ENCODE measurements at regions not wholly inside any gene's neighbourhood (a gene's known extent, or its start where the extent isn't known, plus 50 kb on each side); places are given as distances from the start of the nearest gene placed in this dataset.

GRCh38 chr11:92123540-92123939, 101.1 kb upstream of the FAT3 start:
- WGBS, 3 donors, result 63 to 64% (median 64%) methylated on average over 1 of the region's 1 CpG
- no peak for DNase-seq
- Histone ChIP-seq H3K9me3 (peaks cover 0 to 4% of the 10 kb centered on the region in 2 donors), H3K27me3 (no peaks in the 10 kb centered on the region), H3K4me1 (ENCODE audit: insufficient read depth) (no peaks in the 10 kb centered on the region), H3K27ac (no peak overlapping the region), H3K4me3 (no peak overlapping the region), H3K36me3 (no peaks in the 10 kb centered on the region)
- TF ChIP-seq, protein P1, sequence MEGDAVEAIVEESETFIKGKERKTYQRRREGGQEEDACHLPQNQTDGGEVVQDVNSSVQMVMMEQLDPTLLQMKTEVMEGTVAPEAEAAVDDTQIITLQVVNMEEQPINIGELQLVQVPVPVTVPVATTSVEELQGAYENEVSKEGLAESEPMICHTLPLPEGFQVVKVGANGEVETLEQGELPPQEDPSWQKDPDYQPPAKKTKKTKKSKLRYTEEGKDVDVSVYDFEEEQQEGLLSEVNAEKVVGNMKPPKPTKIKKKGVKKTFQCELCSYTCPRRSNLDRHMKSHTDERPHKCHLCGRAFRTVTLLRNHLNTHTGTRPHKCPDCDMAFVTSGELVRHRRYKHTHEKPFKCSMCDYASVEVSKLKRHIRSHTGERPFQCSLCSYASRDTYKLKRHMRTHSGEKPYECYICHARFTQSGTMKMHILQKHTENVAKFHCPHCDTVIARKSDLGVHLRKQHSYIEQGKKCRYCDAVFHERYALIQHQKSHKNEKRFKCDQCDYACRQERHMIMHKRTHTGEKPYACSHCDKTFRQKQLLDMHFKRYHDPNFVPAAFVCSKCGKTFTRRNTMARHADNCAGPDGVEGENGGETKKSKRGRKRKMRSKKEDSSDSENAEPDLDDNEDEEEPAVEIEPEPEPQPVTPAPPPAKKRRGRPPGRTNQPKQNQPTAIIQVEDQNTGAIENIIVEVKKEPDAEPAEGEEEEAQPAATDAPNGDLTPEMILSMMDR (IDR thresholded peaks at IDR 0.05), result no peak
- TF ChIP-seq POLR2A (IDR thresholded peaks at IDR 0.05) (no peak), EP300 (IDR thresholded peaks at IDR 0.05) (no peak)
- intact Hi-C loops (cut with DNase I), result loop anchor here in 1 of 4 donors (5.0 kb wide), 1 partner anchor 344 kb away; no protein-coding TSS in a partner anchor

DNA sequence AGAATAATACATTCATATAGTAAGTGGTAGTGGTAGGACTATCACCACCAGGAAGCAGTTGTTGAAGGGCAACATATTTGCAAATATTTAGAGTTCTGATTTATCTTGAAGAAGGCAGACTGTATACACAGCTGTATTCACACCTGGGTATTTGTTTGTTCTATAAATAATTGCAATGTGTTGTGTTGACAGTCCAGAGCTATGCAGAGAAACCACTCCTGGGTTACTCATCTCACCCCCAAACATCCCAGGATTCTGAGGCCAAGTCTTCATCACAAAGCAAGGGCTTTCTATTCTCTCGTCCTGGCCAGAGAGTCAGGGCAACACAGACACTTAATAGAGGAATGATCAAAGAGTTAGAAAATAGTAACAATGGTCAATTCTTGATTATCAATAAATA, 102.1 kb upstream of the FAT3 start:
- Histone ChIP-seq H3K27ac (no peak overlapping the region), H3K9me3 (peaks cover 0 to 4% of the 10 kb centered on the region in 2 donors), H3K4me1 (ENCODE audit: insufficient read depth) (no peaks in the 10 kb centered on the region), H3K4me3 (no peak overlapping the region), H3K27me3 (no peaks in the 10 kb centered on the region), H3K36me3 (no peaks in the 10 kb centered on the region)
- TF ChIP-seq, protein P1 (IDR thresholded peaks at IDR 0.05), result no peak
- TF ChIP-seq POLR2A (IDR thresholded peaks at IDR 0.05), result no peak
- TF ChIP-seq EP300 (IDR thresholded peaks at IDR 0.05), result no peak
- no peak for DNase-seq
- 30 to 52% (median 42%) methylated on average over 1 of the region's 1 CpG for WGBS, 3 donors
- intact Hi-C loops (cut with DNase I), result loop anchor here in 1 of 4 donors (5.0 kb wide), 1 partner anchor 345 kb away; no protein-coding TSS in a partner anchor

- intact Hi-C loops (cut with DNase I), result no loop called here
- no peak overlapping the region for H3K27ac ChIP-seq
- no peaks in the 10 kb centered on the region for H3K4me1 ChIP-seq (ENCODE audit: insufficient read depth)
- no peak overlapping the region for H3K4me3 ChIP-seq
- TF ChIP-seq, protein P1 (IDR thresholded peaks at IDR 0.05), result no peak
- TF ChIP-seq EP300 (IDR thresholded peaks at IDR 0.05), result no peak
- TF ChIP-seq POLR2A (IDR thresholded peaks at IDR 0.05), result no peak
- H3K36me3 ChIP-seq, result no peaks in the 10 kb centered on the region
- no peaks in the 10 kb centered on the region for H3K9me3 ChIP-seq
- no peaks in the 10 kb centered on the region for H3K27me3 ChIP-seq
- WGBS, 3 donors, result 67 to 80% (median 75%) methylated on average over 4 of the region's 4 CpGs
- DNase-seq, result no peak
These were observed 113.3 kb upstream of the FAT3 start for GRCh38 chr11:92111287-92111686.

DNA sequence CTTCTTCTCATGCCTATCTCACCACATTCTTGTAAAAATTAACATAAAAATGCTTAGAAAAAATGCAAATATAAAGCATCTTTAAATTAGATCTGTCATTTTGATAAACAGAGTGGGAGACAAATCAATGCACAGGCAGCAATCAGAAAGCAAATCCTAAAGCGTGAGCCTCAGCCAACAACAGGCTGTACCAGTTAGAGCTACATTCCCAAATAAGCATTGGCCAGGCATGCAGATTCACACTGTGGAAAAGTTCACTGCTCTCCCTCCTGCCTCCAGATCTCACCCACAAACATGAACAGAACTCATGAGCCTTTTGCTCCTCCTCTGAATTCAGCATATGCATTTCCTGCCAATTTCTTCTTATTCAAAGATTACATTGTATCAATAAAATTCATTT, 115.2 kb upstream of the FAT3 start:
- Histone ChIP-seq H3K4me3 (no peak overlapping the region), H3K36me3 (no peaks in the 10 kb centered on the region), H3K9me3 (no peaks in the 10 kb centered on the region), H3K27ac (no peak overlapping the region), H3K4me1 (ENCODE audit: insufficient read depth) (no peaks in the 10 kb centered on the region), H3K27me3 (no peaks in the 10 kb centered on the region)
- intact Hi-C loops (cut with DNase I), result no loop called here
- TF ChIP-seq EP300 (IDR thresholded peaks at IDR 0.05) (no peak), POLR2A (IDR thresholded peaks at IDR 0.05) (no peak)
- TF ChIP-seq, protein P1 (IDR thresholded peaks at IDR 0.05), result no peak
- WGBS, 3 donors, result 42 to 60% (median 52%) methylated on average over 1 of the region's 1 CpG
- no peak for DNase-seq

Data from ovary (tissue), 7 donors.